Hepatocyte (in vitro differentiated cells): ENCODE measurements at regions not wholly inside any gene's neighbourhood (a gene's known extent, or its start where the extent isn't known, plus 50 kb on each side); places are given as distances from the start of the nearest gene placed in this dataset.

Experiments
- EZH2 ChIP-seq: fragments of 200-600 bp; sonication (generic); IDR thresholded peaks from 2 replicates; pipeline ENCODE4 v1.6.1; 2016; ENCODE audit warnings: antibody characterized with exemption, mild to moderate bottlenecking, borderline replicate concordance
- EZH2phosphoT487 ChIP-seq: fragments of 200-600 bp; sonication (generic); IDR thresholded peaks from one replicate; pipeline ENCODE4 v1.6.1; 2018; ENCODE audit warnings: antibody characterized with exemption, mild to moderate bottlenecking, low read depth, moderate library complexity; ENCODE audit not compliant: unreplicated experiment, severe bottlenecking
- TF ChIP-seq, protein P1 (sequence below): fragments of 200-600 bp; sonication (generic); IDR thresholded peaks from 2 replicates; pipeline ENCODE4 v1.5.1; 2016; ENCODE audit warnings: antibody characterized with exemption, mild to moderate bottlenecking; ENCODE audit not compliant: poor library complexity

DNA sequence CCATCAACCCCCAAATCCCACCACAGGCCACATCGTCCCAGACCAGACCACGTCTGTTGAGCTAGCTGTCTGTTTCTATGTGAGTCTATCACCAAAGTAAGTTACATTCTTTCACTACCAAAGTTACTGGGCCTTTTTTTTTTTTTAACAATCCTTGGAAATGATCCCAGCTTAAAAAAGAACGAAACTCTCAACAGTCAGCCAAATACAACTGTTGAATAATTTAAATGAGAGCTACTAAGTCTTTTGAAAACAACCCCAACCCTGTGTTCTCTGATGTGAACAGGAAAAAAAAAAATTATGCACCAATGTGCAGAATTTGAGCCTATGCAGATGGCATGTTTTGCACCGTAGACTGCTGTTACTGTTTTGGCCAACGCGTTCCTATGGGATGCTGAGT is 134.0 kb upstream of the ETS2 start:
- TF ChIP-seq, protein P1, sequence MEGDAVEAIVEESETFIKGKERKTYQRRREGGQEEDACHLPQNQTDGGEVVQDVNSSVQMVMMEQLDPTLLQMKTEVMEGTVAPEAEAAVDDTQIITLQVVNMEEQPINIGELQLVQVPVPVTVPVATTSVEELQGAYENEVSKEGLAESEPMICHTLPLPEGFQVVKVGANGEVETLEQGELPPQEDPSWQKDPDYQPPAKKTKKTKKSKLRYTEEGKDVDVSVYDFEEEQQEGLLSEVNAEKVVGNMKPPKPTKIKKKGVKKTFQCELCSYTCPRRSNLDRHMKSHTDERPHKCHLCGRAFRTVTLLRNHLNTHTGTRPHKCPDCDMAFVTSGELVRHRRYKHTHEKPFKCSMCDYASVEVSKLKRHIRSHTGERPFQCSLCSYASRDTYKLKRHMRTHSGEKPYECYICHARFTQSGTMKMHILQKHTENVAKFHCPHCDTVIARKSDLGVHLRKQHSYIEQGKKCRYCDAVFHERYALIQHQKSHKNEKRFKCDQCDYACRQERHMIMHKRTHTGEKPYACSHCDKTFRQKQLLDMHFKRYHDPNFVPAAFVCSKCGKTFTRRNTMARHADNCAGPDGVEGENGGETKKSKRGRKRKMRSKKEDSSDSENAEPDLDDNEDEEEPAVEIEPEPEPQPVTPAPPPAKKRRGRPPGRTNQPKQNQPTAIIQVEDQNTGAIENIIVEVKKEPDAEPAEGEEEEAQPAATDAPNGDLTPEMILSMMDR = no peak
- no peak for TF ChIP-seq EZH2phosphoT487
- TF ChIP-seq EZH2 = no peak
